Fibroblast of pulmonary artery (primary cell): ENCODE measurements at regions not wholly inside any gene's neighbourhood (a gene's known extent, or its start where the extent isn't known, plus 50 kb on each side); places are given as distances from the start of the nearest gene placed in this dataset.
A peak's percentile ranks its signal among the peaks of the same experiment; 100 is the strongest.

ENCODE experiments used
- DNase-seq: peaks from one replicate; pipeline ENCODE4 v3.0.0-alpha.2; 2010; ENCODE audit warnings: low read depth
- H3K4me3 ChIP-seq: replicated peaks from 2 replicates; pipeline ENCODE4 v1.5.1; 2011; ENCODE audit warnings: low read depth, mild to moderate bottlenecking, control low read depth, low read length, moderate library complexity
- TF ChIP-seq, protein P1 (sequence below): IDR thresholded peaks from 2 replicates; pipeline ENCODE4 v1.5.1; 2011; ENCODE audit warnings: mild to moderate bottlenecking, control low read depth, low read length, inconsistent platforms; ENCODE audit errors: missing control alignments

DNA sequence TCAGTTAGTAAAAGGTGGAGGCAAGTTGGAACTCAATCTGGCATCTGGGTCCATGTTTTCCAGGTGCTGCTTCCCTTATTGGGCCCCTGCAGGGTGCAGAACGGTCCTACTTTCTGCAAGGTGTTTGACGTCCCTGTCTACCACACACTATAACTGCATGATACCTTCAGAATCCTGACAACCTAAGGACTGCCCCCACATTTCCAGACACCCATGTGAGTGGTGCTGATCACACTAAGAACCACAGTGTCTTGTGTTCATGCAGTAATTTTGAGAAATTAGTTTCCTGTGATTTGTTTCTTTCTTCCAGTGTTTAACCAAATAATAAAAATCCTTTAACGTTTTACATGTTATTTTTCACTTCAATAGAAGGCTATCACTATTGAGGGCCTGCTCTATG lies 121.1 kb upstream of the MDM1 start:
- TF ChIP-seq, protein P1, sequence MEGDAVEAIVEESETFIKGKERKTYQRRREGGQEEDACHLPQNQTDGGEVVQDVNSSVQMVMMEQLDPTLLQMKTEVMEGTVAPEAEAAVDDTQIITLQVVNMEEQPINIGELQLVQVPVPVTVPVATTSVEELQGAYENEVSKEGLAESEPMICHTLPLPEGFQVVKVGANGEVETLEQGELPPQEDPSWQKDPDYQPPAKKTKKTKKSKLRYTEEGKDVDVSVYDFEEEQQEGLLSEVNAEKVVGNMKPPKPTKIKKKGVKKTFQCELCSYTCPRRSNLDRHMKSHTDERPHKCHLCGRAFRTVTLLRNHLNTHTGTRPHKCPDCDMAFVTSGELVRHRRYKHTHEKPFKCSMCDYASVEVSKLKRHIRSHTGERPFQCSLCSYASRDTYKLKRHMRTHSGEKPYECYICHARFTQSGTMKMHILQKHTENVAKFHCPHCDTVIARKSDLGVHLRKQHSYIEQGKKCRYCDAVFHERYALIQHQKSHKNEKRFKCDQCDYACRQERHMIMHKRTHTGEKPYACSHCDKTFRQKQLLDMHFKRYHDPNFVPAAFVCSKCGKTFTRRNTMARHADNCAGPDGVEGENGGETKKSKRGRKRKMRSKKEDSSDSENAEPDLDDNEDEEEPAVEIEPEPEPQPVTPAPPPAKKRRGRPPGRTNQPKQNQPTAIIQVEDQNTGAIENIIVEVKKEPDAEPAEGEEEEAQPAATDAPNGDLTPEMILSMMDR = no peak
- no peak for DNase-seq
- no peak overlapping the region for H3K4me3 ChIP-seq

DNA sequence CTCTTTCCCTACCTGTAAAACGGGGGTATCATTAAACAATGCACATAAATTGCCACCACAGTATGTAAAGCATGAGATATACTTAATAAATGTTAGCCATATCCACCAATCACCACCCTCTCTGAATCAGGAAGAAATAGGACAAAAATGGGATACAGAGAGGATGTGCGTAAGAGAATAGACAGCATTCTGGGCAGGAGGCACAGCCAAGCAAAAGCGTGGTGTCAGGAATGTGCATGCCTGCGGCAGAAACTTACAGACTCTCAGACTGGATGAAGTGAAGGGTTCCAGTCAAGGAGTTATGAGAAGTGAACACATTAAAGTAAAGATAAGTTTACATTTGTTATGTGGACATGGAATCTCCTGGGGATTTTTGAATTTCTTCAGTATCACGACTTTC lies 121.7 kb upstream of the MDM1 start:
- TF ChIP-seq, protein P1 = no peak
- peak; percentile 54 for DNase-seq
- H3K4me3 ChIP-seq = no peak overlapping the region

DNA sequence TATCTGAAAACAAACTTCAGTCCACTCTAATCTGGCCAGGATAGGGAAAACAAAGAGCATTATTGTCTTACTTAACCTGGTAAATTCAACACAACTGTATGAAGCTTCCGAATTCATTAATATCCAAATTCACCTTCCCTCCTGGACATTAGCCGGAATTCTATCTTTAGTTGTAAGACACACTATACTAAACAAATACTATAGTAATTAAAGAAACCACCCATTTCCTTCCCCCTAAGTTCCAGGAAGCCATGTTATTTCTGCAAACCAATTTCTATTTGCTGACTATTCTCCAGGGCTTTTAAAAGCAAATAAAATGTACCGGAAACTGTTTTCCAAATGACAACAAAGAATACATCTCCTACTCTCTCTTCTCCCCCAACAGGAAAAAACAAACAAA lies 122.7 kb upstream of the MDM1 start:
- DNase-seq = no peak
- no peak overlapping the region for H3K4me3 ChIP-seq
- TF ChIP-seq, protein P1 = no peak

DNA sequence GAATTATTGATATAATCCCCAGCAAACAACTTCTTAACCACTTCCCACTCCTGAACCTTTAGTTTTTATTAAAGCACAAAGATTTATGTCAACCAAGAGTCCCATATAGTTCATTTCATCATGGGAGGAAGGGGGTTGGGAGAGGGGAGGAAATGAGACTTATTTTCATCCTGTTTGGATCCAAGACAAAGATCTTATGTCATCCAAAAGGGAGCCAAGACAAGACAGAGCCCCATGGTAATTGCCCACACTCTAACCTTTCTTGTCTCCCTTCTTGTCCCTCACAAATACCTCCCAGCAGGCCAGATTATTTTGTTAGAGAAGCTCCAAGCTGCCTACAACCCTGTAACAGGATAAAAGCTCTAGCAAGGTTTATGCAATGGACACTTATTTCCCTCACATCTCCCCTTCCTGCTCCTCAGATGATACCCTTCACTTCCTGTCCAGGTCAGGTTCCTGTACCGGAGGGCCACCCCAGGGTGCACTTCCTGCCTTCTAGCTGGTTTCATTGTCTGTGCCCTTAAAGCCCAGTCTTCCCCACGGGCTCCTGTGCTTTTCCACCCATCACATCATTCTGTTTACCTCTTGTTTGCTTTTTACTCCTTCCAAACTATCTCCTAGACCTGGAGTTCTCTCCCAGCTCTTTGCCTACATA lies 123.7 kb upstream of the MDM1 start:
- DNase-seq = peak; percentile 49
- TF ChIP-seq, protein P1 = no peak
- H3K4me3 ChIP-seq = no peak overlapping the region

DNA sequence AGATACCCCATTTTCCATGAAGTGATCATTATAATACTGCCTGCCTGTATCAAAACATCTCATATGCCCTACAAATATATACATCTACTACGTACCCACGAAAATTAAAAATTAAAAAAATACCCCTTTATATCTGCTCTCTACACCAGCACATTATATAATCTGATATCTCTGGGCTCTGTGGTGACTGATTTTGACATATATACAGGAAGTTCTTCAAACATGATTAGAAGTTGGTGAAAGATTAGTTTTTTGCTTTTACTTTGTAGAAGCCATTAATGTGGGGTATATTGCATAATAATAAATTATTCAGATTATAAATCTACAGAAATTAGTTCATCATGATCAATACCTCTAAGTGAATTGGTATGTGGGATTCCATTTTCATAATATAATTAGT lies 126.7 kb upstream of the MDM1 start:
- TF ChIP-seq, protein P1 = no peak
- H3K4me3 ChIP-seq = no peak overlapping the region
- DNase-seq = no peak

DNA sequence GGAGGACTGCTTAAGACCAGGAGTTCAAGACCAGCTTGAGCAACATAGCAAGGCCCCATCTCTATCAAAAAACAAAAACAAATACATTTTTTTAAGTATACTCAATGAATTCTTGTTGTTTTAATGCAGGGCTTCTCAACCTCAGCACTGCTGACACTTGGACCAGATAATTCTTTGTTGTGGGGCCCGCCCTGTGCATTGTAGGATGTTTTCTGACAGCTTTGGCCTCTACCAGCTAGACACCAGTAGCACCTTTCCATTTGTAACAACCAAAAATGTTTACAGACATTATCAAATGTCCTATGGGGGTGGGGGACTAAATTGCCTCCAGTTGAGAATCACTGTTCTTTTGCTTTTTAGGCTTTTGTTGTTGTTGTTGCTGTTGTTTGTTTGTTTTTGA lies 128.1 kb upstream of the MDM1 start:
- no peak for DNase-seq
- TF ChIP-seq, protein P1 = no peak
- H3K4me3 ChIP-seq = no peak overlapping the region

DNA sequence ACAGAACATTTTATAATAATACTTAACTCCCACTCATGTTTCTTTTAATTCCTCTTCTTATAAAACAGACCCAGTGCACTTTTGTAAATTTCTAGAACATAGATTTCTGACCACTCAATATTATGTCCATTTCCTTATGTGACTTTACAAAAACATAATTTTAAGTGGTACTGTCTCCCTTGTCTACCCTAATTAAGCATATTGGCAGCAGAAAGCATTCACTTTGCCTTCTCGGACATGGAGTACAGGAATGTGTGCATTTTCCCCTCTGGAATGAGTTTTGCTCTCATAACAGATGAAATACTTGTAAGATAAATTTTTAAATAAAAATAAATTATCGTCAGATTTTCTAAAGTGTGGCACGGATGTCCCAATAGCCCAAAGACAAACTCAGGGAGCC lies 129.5 kb upstream of the MDM1 start:
- TF ChIP-seq, protein P1 = no peak
- no peak for DNase-seq
- H3K4me3 ChIP-seq = no peak overlapping the region
